HG02798 (cell line): ENCODE measurements at regions not wholly inside any gene's neighbourhood (a gene's known extent, or its start where the extent isn't known, plus 50 kb on each side); places are given as distances from the start of the nearest gene placed in this dataset.

Experiments
- ATAC-seq: cut with Tn5 transposase; IDR thresholded peaks from one replicate; pipeline ENCODE4 v1.9.1; 2021; ENCODE audit warnings: mild to moderate bottlenecking; ENCODE audit not compliant: unreplicated experiment, poor library complexity

- no peak for ATAC-seq
Observed at GRCh38 chr10:52673468-52673867, 99.1 kb downstream of the MBL2 start.

GRCh38 chr10:52674474-52674873, 98.1 kb downstream of the MBL2 start:
- no peak for ATAC-seq

- ATAC-seq: no peak
Observed at GRCh38 chr10:52677086-52677485, 95.5 kb downstream of the MBL2 start.

GRCh38 chr10:52678611-52679010, 94.0 kb downstream of the MBL2 start:
- no peak for ATAC-seq

GRCh38 chr10:52679117-52679516, 93.5 kb downstream of the MBL2 start:
- ATAC-seq: no peak

GRCh38 chr10:52682766-52683165, 89.8 kb downstream of the MBL2 start:
- no peak for ATAC-seq

- no peak for ATAC-seq
Observed at GRCh38 chr10:52683776-52684175, 88.8 kb downstream of the MBL2 start.

- no peak for ATAC-seq
Observed at GRCh38 chr10:52688899-52689298, 83.7 kb downstream of the MBL2 start.

- no peak for ATAC-seq
Observed at GRCh38 chr10:52696232-52696631, 76.4 kb downstream of the MBL2 start.

- no peak for ATAC-seq
Observed at GRCh38 chr10:52701647-52702046, 70.9 kb downstream of the MBL2 start.

GRCh38 chr10:52703451-52703850, 69.1 kb downstream of the MBL2 start:
- ATAC-seq: no peak

GRCh38 chr10:52703898-52704297, 68.7 kb downstream of the MBL2 start:
- ATAC-seq: no peak

GRCh38 chr10:52706332-52707070, 66.1 kb downstream of the MBL2 start:
- ATAC-seq: no peak
